CD4-positive, alpha-beta T cell treated with Interferon gamma for 1 hour (primary cell): ENCODE measurements at regions not wholly inside any gene's neighbourhood (a gene's known extent, or its start where the extent isn't known, plus 50 kb on each side); places are given as distances from the start of the nearest gene placed in this dataset.

Source experiments
- DNase-seq: peaks from one replicate; pipeline ENCODE4 v3.0.0-alpha.2; 2020

- DNase-seq = no peak
These were observed 97.4 kb downstream of the FOXL3 start for GRCh38 chr7:387132-388022.

DNA sequence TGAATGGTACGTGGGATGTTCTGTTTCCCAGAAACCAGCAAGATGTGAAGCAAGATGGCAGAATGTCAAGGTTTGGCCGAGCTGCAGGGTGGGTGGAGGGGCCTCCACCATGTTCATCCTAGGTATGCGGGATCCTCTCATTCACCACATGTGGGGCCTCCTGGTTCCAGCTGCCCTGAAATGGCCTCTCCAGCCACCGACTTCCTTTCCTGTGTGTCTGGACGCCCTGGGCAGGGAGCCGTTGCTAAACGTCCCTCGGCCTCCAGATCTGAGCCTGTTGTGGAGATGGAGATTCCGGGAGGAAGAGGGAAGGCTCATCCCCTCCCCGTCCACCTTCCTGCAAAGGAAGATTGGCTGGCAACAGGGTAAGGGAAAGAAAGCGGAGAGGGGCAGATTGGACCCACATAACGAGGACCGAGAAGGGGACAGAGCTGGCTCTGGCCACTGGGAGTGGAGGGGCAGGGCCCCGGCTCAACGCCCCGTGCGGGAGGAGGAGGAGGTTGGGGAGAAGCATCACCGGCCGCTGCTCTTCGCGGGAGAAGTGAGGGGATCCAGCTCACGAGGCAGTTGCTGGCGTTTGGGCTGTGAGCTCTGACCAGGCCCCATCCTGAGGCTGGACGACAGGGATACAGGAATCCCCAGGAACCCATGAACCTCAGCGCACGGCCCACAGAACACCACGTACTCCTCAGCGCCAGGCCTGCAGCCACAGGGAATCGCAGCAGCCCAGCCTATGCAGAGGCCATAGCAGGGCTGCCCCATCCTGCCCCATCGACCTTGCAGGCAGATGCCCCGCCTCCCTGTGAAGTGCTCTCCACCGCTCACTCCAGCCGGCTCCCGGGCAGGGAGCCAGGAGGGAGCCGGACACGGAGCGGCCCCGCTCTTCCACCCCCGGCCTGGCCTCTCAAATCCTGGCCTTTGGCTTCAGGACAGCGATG is 98.3 kb downstream of the FOXL3 start:
- no peak for DNase-seq

GRCh38 chr7:388961-389701 is 99.2 kb downstream of the FOXL3 start:
- no peak for DNase-seq

- DNase-seq = no peak
These were observed 100.1 kb downstream of the FOXL3 start for GRCh38 chr7:389911-390601.

- no peak for DNase-seq
These were observed 100.9 kb downstream of the FOXL3 start for GRCh38 chr7:390761-391410.

- DNase-seq = no peak
These were observed 101.5 kb downstream of the FOXL3 start for GRCh38 chr7:391411-391951.

DNA sequence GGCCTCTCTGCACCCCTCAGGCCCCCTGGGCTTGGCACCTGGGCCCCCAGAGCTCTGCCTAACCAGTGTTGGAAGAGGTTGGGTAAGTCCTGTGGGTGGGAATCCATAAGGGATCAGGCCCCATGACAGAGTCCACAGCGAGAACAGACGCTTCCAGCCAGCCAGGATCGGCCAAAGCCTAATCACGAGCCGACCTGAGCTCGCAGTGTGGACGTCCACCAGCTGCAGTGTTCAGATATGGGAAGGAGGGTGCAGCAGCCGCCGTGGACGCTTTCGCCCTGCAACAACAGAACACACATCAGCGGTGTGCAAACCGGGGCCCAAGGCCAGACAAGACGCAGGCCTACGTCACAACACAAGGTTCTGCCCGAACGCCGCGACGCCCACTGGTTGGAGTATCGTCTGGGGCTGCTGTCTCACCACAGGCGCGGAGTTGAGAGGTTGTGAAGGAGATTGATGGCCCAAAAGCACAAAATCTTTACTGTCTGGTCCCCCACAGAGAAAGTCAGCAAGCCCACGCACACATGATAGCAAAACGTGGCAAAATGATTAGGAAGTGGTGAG is 102.1 kb downstream of the FOXL3 start:
- no peak for DNase-seq

GRCh38 chr7:392822-393221 is 102.9 kb downstream of the FOXL3 start:
- no peak for DNase-seq

- no peak for DNase-seq
These were observed 105.7 kb downstream of the FOXL3 start for GRCh38 chr7:395643-396042.

- no peak for DNase-seq
These were observed 108.9 kb downstream of the FOXL3 start for GRCh38 chr7:398888-399287.

- DNase-seq = no peak
These were observed 111.0 kb downstream of the FOXL3 start for GRCh38 chr7:400901-401485.

DNA sequence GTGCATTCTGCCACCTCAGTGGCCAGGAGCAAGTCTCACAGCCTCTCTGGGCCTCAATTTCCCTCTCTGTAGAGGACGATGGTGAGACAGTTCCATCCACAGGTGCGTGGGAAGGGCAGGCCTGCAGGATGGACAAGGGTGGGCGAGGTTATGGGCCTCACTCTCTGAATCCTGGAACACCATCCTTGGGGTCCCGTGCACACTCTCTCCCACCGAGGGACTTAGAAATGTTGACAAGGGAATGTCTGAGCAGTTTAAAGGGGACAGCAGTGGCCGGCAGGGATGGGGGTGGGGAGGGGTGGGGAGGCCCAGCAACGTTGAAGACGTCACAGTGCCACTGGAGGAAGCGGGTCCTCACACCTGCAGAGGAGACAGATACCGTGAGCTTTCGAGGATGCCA is 111.5 kb downstream of the FOXL3 start:
- no peak for DNase-seq

DNA sequence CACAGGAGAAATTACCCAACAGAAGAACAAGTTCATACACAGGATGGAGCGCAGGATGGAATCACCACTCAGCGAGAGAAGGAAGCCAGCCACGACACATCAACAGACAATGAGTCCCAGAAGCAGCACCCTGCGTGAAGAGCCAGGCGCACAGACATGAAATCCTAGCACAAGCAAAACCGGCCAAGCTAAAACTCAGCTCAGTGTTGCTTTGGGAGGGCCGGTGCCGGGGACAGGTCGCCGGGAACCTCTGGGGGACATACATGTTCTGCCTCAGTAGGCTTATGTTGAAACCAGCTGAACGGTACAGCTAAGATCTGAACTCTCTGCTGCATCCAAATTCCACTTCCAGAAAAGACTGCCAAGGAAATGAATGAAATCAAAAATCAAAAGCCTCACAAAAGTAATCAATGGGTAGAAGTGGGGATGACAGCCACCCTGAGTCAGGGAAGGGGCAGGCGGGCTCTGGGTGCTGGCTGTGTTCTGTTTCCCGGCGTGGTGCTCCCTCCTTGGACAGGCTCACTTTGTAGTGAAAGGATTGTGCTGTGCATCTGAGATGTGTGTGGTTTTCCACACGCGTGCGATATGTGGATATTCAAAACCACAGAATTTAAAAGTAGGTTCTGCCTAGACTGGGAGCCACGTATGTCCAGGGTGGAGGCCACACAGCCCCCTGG is 114.7 kb downstream of the PDGFA start:
- no peak for DNase-seq

- no peak for DNase-seq
These were observed 114.0 kb downstream of the PDGFA start for GRCh38 chr7:405489-406211.

- DNase-seq = no peak
These were observed 111.7 kb downstream of the PDGFA start for GRCh38 chr7:407721-408539.

- DNase-seq = no peak
These were observed 110.8 kb downstream of the PDGFA start for GRCh38 chr7:408751-409311.

GRCh38 chr7:409339-410281 is 110.0 kb downstream of the PDGFA start:
- no peak for DNase-seq
